H9 (cell line): ENCODE measurements at regions not wholly inside any gene's neighbourhood (a gene's known extent, or its start where the extent isn't known, plus 50 kb on each side); places are given as distances from the start of the nearest gene placed in this dataset.

Experiments
- DNase-seq: peaks from one replicate; pipeline ENCODE4 v3.0.0-alpha.2; 2017
- H2AFZ ChIP-seq: one replicate; pipeline ENCODE4 v1.6.1; 2013; ENCODE audit warnings: mild to moderate bottlenecking, low read length, control low read depth, moderate library complexity
- H2AK5ac ChIP-seq: 2 replicates; pipeline ENCODE4 v1.6.1; 2013; ENCODE audit warnings: low read length, control low read depth, mixed read lengths; ENCODE audit not compliant: insufficient read length
- H2BK120ac ChIP-seq: one replicate; pipeline ENCODE4 v1.6.1; 2013; ENCODE audit warnings: low read depth, mild to moderate bottlenecking, low read length, control low read depth, inconsistent platforms; ENCODE audit not compliant: poor library complexity, severe bottlenecking
- H2BK12ac ChIP-seq: 2 replicates; pipeline ENCODE4 v1.6.1; 2013; ENCODE audit warnings: low read length, control low read depth, mixed read lengths, low read depth; ENCODE audit not compliant: insufficient read length
- H2BK15ac ChIP-seq: 2 replicates; pipeline ENCODE4 v1.6.1; 2013; ENCODE audit warnings: low read depth, low read length, control low read depth
- H2BK20ac ChIP-seq: one replicate; pipeline ENCODE4 v1.6.1; 2013; ENCODE audit warnings: low read depth, mild to moderate bottlenecking, low read length, control low read depth, inconsistent platforms; ENCODE audit not compliant: poor library complexity, severe bottlenecking
- H2BK5ac ChIP-seq: 2 replicates; pipeline ENCODE4 v1.6.1; 2013; ENCODE audit warnings: low read length, control low read depth, mixed read lengths; ENCODE audit not compliant: insufficient read length
- H3K14ac ChIP-seq: 2 replicates; pipeline ENCODE4 v1.6.1; 2013; ENCODE audit warnings: low read length, control low read depth; ENCODE audit not compliant: insufficient read depth
- H3K18ac ChIP-seq: 2 replicates; pipeline ENCODE4 v1.6.1; 2013; ENCODE audit warnings: low read depth, mild to moderate bottlenecking, mixed read lengths, low read length, control low read depth; ENCODE audit not compliant: insufficient read length
- H3K23ac ChIP-seq: 2 replicates; pipeline ENCODE4 v1.6.1; 2013; ENCODE audit warnings: low read length, control low read depth, mixed read lengths, low read depth; ENCODE audit not compliant: insufficient read length
- H3K23me2 ChIP-seq: 2 replicates; pipeline ENCODE4 v1.6.1; 2013; ENCODE audit warnings: low read depth, mild to moderate bottlenecking, mixed read lengths, low read length, control low read depth; ENCODE audit not compliant: insufficient read length, poor library complexity, severe bottlenecking
- H3K27ac ChIP-seq: 2 replicates; pipeline ENCODE4 v1.5.1; 2013; ENCODE audit warnings: low read length, control low read depth, mixed read lengths, low read depth; ENCODE audit not compliant: insufficient read length
- H3K27me3 ChIP-seq: 2 replicates; pipeline ENCODE4 v1.6.1; 2013; ENCODE audit warnings: low read length, control low read depth, inconsistent platforms; ENCODE audit not compliant: insufficient read depth
- H3K4ac ChIP-seq: 2 replicates; pipeline ENCODE4 v1.6.1; 2013; ENCODE audit warnings: low read depth, mild to moderate bottlenecking, control low read depth, inconsistent platforms, low read length, moderate library complexity
- H3K4me1 ChIP-seq: 2 replicates; pipeline ENCODE4 v1.6.1; 2013; ENCODE audit warnings: low read length, control low read depth, inconsistent platforms; ENCODE audit not compliant: insufficient read depth
- H3K4me2 ChIP-seq: 2 replicates; pipeline ENCODE4 v1.6.1; 2013; ENCODE audit warnings: low read length, control low read depth, mixed read lengths; ENCODE audit not compliant: insufficient read length, insufficient read depth
- H3K56ac ChIP-seq: 2 replicates; pipeline ENCODE4 v1.6.1; 2013; ENCODE audit warnings: low read depth, mild to moderate bottlenecking, mixed read lengths, low read length, control low read depth; ENCODE audit not compliant: insufficient read length
- H3K79me1 ChIP-seq: 2 replicates; pipeline ENCODE4 v1.6.1; 2013; ENCODE audit warnings: low read depth, mild to moderate bottlenecking, moderate library complexity, low read length, control low read depth, inconsistent platforms; ENCODE audit not compliant: insufficient read depth, poor library complexity, severe bottlenecking
- H3K79me2 ChIP-seq: 2 replicates; pipeline ENCODE4 v1.6.1; 2013; ENCODE audit warnings: low read length, control low read depth, inconsistent platforms; ENCODE audit not compliant: insufficient read depth
- H3K9ac ChIP-seq: 2 replicates; pipeline ENCODE4 v1.6.1; 2013; ENCODE audit warnings: low read length, control low read depth, mixed read lengths; ENCODE audit not compliant: insufficient read length; ENCODE audit errors: extremely low read depth
- H3K9me3 ChIP-seq: one replicate; pipeline ENCODE4 v1.6.1; 2013; ENCODE audit warnings: low read depth, low read length, inconsistent platforms; ENCODE audit not compliant: control insufficient read depth
- H3T11ph ChIP-seq: one replicate; pipeline ENCODE4 v1.6.1; 2013; ENCODE audit warnings: mild to moderate bottlenecking, low read length, control low read depth, inconsistent platforms
- H4K20me1 ChIP-seq: one replicate; pipeline ENCODE4 v1.6.1; 2013; ENCODE audit not compliant: control insufficient read depth, insufficient read length, insufficient read depth
- H4K5ac ChIP-seq: 2 replicates; pipeline ENCODE4 v1.6.1; 2013; ENCODE audit warnings: low read depth, mild to moderate bottlenecking, mixed read lengths, low read length, control low read depth; ENCODE audit not compliant: insufficient read length
- H4K8ac ChIP-seq: replicated peaks from 2 replicates; pipeline ENCODE4 v1.6.1; 2013; ENCODE audit warnings: low read length, control low read depth, mixed read lengths, low read depth; ENCODE audit not compliant: insufficient read length
- H4K91ac ChIP-seq: 2 replicates; pipeline ENCODE4 v1.6.1; 2013; ENCODE audit warnings: low read depth, mild to moderate bottlenecking, moderate library complexity, mixed read lengths, low read length, control low read depth; ENCODE audit not compliant: insufficient read length
- H3K27ac Mint-ChIP-seq, 3 experiments: 2 replicates in 2 of 3; 3 replicates in 1 of 3; pipeline ENCODE4 v1.8.0; 2020 to 2021; ENCODE audit warnings: mixed read lengths in 3 of 3, mild to moderate bottlenecking in 1 of 3, moderate library complexity in 1 of 3
- H3K27me3 Mint-ChIP-seq: 2 replicates; pipeline ENCODE4 v1.8.0; 2021; ENCODE audit warnings: low read depth, mild to moderate bottlenecking, moderate library complexity, mixed read lengths
- H3K36me3 Mint-ChIP-seq, 3 experiments: 2 replicates in 2 of 3; 3 replicates in 1 of 3; pipeline ENCODE4 v1.8.0; 2020 to 2021; ENCODE audit warnings: low read depth in 3 of 3, mixed read lengths in 3 of 3; ENCODE audit not compliant: insufficient read depth in 1 of 3
- H3K4me1 Mint-ChIP-seq, 2 experiments: 2 replicates each; pipeline ENCODE4 v1.8.0; 2020; ENCODE audit warnings: mixed read lengths in 2 of 2
- H3K4me3 Mint-ChIP-seq, 2 experiments: 2 replicates in 1 of 2; 3 replicates in 1 of 2; pipeline ENCODE4 v1.8.0; 2020 to 2021; ENCODE audit warnings: mild to moderate bottlenecking in 2 of 2, mixed read lengths in 2 of 2, moderate library complexity in 1 of 2
- H3K9me3 Mint-ChIP-seq, 2 experiments: 2 replicates in 1 of 2; 3 replicates in 1 of 2; pipeline ENCODE4 v1.8.0; 2020; ENCODE audit warnings: mild to moderate bottlenecking in 2 of 2, mixed read lengths in 2 of 2, moderate library complexity in 1 of 2
- WGBS: extraction: QIAGEN DNeasy Blood & Tissue Kit; methylation state at CpG from one replicate; pipeline ENCODE4 v1.1.7; 2013; ENCODE audit warnings: missing lambda C conversion rate, low lambda C conversion rate, mixed read lengths; ENCODE audit not compliant: insufficient read length; ENCODE audit errors: extremely low coverage; 5-methylcytosine and 5-hydroxymethylcytosine counted together
- TF ChIP-seq, protein P1 (sequence below): fragments of 200-600 bp; sonication (generic); conservative IDR thresholded peaks from 3 replicates; pipeline ENCODE4 v1.8.0; 2021; ENCODE audit warnings: antibody characterized with exemption, mild to moderate bottlenecking

DNA sequence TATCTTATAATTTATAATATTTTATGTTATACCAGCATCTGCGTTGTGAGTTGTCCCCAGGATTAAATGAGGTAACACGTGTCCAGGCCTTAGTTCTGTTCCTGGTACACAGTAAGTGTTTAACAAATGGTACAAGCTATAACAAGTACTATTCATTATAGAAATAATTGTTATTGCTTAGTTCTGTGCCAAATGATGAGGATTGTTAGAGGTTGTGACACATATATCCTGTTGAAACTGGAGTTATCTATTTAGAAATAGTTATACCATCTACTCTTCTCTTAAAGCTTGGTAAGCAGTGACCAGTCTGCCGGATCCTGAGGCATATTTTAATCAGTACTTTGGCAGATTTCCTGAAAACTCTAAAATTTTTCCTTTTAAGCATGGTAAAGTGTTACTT is 1066.5 kb downstream of the TMTC2 start:
- H3K4me1 Mint-ChIP-seq, result no peaks in the 10 kb centered on the region
- Histone ChIP-seq H4K20me1 (no peaks in the 10 kb centered on the region), H2BK5ac (no peak overlapping the region), H4K8ac (no peak overlapping the region), H3K79me2 (no peaks in the 10 kb centered on the region), H3T11ph (no peak overlapping the region), H3K56ac (no peak overlapping the region), H3K79me1 (no peaks in the 10 kb centered on the region), H2BK12ac (no peak overlapping the region), H3K9me3 (no peaks in the 10 kb centered on the region), H2BK20ac (no peak overlapping the region), H2BK15ac (no peak overlapping the region), H2AK5ac (no peak overlapping the region), H3K23ac (no peak overlapping the region), H3K27ac (no peak overlapping the region), H3K18ac (no peak overlapping the region), H2AFZ (no peak overlapping the region), H3K23me2 (no peaks in the 10 kb centered on the region), H3K9ac (no peak overlapping the region), H4K91ac (no peak overlapping the region), H4K5ac (no peak overlapping the region), H3K4ac (no peak overlapping the region), H3K4me2 (no peak overlapping the region), H3K4me1 (no peaks in the 10 kb centered on the region), H3K27me3 (no peaks in the 10 kb centered on the region), H2BK120ac (no peak overlapping the region), H3K14ac (no peak overlapping the region)
- TF ChIP-seq, protein P1, sequence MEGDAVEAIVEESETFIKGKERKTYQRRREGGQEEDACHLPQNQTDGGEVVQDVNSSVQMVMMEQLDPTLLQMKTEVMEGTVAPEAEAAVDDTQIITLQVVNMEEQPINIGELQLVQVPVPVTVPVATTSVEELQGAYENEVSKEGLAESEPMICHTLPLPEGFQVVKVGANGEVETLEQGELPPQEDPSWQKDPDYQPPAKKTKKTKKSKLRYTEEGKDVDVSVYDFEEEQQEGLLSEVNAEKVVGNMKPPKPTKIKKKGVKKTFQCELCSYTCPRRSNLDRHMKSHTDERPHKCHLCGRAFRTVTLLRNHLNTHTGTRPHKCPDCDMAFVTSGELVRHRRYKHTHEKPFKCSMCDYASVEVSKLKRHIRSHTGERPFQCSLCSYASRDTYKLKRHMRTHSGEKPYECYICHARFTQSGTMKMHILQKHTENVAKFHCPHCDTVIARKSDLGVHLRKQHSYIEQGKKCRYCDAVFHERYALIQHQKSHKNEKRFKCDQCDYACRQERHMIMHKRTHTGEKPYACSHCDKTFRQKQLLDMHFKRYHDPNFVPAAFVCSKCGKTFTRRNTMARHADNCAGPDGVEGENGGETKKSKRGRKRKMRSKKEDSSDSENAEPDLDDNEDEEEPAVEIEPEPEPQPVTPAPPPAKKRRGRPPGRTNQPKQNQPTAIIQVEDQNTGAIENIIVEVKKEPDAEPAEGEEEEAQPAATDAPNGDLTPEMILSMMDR, result no peak
- H3K4me3 Mint-ChIP-seq, result no peak overlapping the region
- H3K27ac Mint-ChIP-seq, result no peak overlapping the region
- no peaks in the 10 kb centered on the region for H3K9me3 Mint-ChIP-seq
- H3K36me3 Mint-ChIP-seq, result no peaks in the 10 kb centered on the region
- no peaks in the 10 kb centered on the region for H3K27me3 Mint-ChIP-seq
- WGBS, result no CpG with 5 or more reads among the region's 3 CpGs
- DNase-seq, result no peak
